ENCODE measurements at regions not wholly inside any gene's neighbourhood (a gene's known extent, or its start where the extent isn't known, plus 50 kb on each side); places are given as distances from the start of the nearest gene placed in this dataset.

- Histone ChIP-seq H3K27me3 (no peaks in the 10 kb centered on the region), H3K27ac (no peak overlapping the region), H3K9me3 (no peaks in the 10 kb centered on the region), H3K4me1 (no peaks in the 10 kb centered on the region), H3K4me3 (no peak overlapping the region), H3K36me3 (no peaks in the 10 kb centered on the region)
- no peak for TF ChIP-seq CTCF (IDR thresholded peaks at IDR 0.05)
- no peak for TF ChIP-seq POLR2A (IDR thresholded peaks at IDR 0.05)
- WGBS, 2 donors = 23 to 46% methylated on average over 2 of the region's 2 CpGs
- intact Hi-C loops (cut with DNase I) = no loop called here
- DNase-seq = no peak
Measured at GRCh38 chr4:72805284-72805683, 236.3 kb upstream of the ADAMTS3 start.

- intact Hi-C loops (cut with DNase I) = no loop called here
- Histone ChIP-seq H3K27ac (no peak overlapping the region), H3K9me3 (no peaks in the 10 kb centered on the region), H3K27me3 (no peaks in the 10 kb centered on the region), H3K4me1 (no peaks in the 10 kb centered on the region), H3K36me3 (no peaks in the 10 kb centered on the region), H3K4me3 (no peak overlapping the region)
- TF ChIP-seq POLR2A (IDR thresholded peaks at IDR 0.05) (no peak), CTCF (IDR thresholded peaks at IDR 0.05) (no peak)
- WGBS, 2 donors = 86% methylated on average over 1 of the region's 1 CpG; no CpG with 5 or more reads in 1 of the 2 donors
- no peak for DNase-seq
Measured at GRCh38 chr4:72797486-72797885, 228.5 kb upstream of the ADAMTS3 start.

GRCh38 chr4:72791054-72791453, 222.0 kb upstream of the ADAMTS3 start:
- Histone ChIP-seq H3K27ac (no peak overlapping the region), H3K4me3 (no peak overlapping the region), H3K27me3 (no peaks in the 10 kb centered on the region), H3K36me3 (no peaks in the 10 kb centered on the region), H3K9me3 (no peaks in the 10 kb centered on the region), H3K4me1 (no peaks in the 10 kb centered on the region)
- intact Hi-C loops (cut with DNase I) = no loop called here
- no peak for TF ChIP-seq POLR2A (IDR thresholded peaks at IDR 0.05)
- no peak for TF ChIP-seq CTCF (IDR thresholded peaks at IDR 0.05)
- DNase-seq = no peak
- WGBS, 2 donors = 42 to 44% methylated on average over 2 of the region's 2 CpGs

- no peak for DNase-seq
- Histone ChIP-seq H3K9me3 (no peaks in the 10 kb centered on the region), H3K27ac (no peak overlapping the region), H3K4me1 (no peaks in the 10 kb centered on the region), H3K36me3 (no peaks in the 10 kb centered on the region), H3K4me3 (no peak overlapping the region), H3K27me3 (no peaks in the 10 kb centered on the region)
- TF ChIP-seq POLR2A (IDR thresholded peaks at IDR 0.05) = no peak
- TF ChIP-seq CTCF (IDR thresholded peaks at IDR 0.05) = no peak
- 71 to 76% methylated on average over 6 of the region's 6 CpGs for WGBS, 2 donors
- intact Hi-C loops (cut with DNase I) = no loop called here
Measured at GRCh38 chr4:72786401-72786990, 217.5 kb upstream of the ADAMTS3 start.

GRCh38 chr4:72779241-72779640, 210.2 kb upstream of the ADAMTS3 start:
- H3K9me3 ChIP-seq = no peaks in the 10 kb centered on the region
- H3K4me1 ChIP-seq = no peaks in the 10 kb centered on the region
- TF ChIP-seq CTCF (IDR thresholded peaks at IDR 0.05) (no peak), POLR2A (IDR thresholded peaks at IDR 0.05) (no peak)
- no peaks in the 10 kb centered on the region for H3K27me3 ChIP-seq
- 71 to 73% methylated on average over 4 of the region's 4 CpGs for WGBS, 2 donors
- DNase-seq = no peak
- intact Hi-C loops (cut with DNase I) = no loop called here
- no peak overlapping the region for H3K4me3 ChIP-seq
- no peaks in the 10 kb centered on the region for H3K36me3 ChIP-seq
- no peak overlapping the region for H3K27ac ChIP-seq

Measured in esophagus squamous epithelium (tissue), 5 donors.